NCI-H128 (cell line): ENCODE measurements at regions not wholly inside any gene's neighbourhood (a gene's known extent, or its start where the extent isn't known, plus 50 kb on each side); places are given as distances from the start of the nearest gene placed in this dataset.
"Not testable (repeated sequence)": the region's sequence is repeated elsewhere in the genome, so short reads cannot be mapped to it uniquely, and the experiment has no call there.

Experiments
- DNase-seq: peaks from one replicate; lab custom pipeline; 2025; ENCODE audit not compliant: unreplicated experiment; lab: John Stamatoyannopoulos, UW

DNA sequence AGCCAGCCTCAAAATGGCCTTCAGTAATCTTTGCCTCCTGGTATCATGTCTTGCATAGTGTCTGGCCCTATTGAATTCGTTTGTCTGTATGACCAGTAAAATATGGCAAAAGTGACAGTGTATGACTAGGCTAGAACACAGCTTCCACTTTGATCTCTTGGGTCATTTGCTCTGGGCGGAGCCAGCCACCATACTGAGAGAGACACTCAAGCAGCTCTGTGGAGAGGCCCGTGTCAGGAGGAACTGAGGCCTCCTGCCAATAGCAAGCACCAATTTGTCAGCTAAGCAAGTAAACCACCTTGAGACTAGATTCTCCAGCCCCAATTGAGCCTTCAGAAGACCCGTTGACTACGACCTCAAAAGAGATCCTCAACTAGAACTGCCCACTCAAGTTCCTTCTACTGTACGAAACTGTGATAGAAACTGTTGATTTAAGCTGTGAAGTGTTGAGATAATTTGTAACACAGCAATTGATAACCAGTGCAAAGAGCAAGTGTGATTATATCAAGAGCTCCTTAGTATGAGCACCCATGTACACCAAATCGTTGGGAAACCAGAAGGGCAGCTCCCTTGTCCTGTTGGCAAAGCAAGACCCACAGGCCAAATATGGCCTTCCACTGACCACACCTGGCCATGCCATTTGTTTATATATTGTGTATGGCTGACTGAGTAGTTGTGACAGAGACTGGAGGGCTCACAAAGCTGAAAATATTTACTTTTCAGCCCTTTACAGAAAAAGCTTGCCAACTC, 52.7 kb upstream of the SERBP1 start:
- DNase-seq = no peak

DNA sequence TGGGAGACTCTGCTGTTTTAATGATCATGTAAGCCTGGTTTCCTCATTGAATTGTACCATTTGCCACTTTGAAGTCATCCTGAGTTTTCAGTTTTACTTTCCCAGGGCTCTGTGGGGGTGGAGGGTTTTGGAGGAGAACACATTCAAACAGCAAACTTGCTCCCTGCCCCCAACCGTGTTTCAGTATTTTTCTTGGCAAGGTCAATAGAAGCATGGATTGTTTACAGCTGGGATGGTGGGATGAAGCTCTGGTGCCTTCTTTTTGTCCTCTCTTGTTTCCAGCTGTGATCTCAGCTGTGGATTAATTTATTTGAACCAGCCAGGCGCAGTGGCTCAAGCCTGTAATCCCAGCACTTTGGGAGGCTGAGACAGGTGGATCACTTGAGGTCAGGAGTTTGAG, 54.3 kb upstream of the SERBP1 start:
- DNase-seq = no peak

DNA sequence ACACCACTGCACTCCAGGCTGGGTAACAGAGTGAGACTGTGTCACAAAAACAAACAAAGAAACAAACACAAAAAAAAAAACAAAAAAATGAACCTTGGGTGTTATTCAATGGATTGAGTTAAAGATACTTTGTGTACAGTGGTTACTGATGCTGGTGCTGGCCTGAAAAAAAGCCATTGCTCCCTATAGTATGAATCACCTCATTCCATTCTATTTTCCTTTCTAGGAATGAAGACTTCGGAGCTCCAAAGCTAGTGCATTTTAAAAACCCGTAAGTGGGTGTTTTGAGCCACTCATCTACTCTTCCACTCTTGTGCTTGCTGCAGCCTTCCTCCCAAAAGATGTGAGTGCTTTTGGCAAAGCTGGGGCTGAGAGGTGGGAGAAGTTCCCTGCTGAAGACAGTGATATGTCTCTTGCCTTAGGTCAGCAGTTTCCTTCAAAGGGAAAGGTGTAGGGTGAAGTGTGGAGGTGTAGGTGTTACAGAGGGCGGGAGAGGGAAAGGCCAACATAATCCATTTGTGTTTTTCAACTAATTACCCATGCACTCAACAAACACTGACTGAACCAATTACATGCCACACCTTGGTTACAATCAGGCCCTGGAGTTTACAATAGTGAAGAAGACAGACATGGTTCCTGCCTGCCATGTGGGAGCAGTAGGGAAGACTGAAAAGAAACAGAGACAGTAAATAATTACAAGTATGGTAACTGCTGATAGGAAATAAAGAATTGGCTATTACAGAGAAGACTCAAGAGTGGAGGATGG, 55.0 kb upstream of the SERBP1 start:
- DNase-seq = no peak

DNA sequence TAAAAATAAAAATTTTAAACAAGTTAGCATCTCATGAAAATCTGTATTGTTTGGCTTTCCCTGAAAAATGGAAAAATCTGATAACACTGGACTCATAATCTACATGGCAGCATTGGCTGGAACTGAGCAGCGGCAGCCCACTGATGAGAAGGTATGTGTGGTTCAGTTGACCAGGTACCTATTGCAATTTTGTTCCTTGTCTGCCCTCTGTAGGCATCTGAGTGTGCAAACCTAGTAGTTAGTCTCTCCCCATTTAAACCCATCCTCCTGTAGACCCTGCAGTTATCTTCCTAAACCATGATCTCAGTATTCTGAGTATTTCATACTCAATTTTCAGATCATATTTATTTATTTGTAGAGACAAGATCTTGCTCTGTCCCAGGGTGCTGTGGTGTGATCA, 59.4 kb upstream of the SERBP1 start:
- no peak for DNase-seq

DNA sequence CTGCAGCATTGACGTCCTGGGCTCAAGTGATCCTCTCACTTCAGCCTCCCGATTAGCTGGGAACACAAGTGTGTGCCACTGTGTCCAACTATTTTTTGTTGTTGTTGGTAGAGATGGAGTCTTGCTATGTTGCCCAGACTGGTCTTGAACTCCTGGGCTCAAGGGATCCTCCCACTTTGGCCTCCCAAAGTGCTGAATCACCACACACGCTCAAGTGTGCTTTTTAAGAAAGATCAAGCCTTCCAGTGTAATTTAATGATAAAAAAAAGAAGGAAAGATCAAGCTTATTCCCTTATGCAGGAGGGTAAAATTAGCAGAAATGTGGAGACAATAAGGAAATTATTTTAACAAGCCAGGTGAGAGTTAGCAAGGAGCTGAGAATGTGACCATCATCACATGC, 61.1 kb upstream of the SERBP1 start:
- no peak for DNase-seq

DNA sequence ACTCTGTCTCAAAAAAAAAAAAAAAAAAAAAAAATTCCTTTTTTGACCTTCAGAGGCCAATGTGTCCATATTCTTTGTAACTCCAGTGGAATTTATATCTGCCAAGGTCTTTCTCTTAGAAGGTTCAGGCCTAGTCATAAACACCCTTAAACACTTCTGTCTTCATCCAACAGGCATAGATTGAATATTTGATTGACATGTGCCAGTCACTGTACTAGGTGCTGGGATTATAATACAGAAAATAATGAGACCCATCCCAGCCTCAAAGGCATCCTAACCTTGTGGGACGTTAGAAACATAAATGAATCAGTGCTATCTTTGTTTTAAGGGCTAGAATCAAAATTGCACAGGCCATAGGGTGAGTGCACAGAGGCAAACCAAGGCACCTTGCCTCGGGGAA, 62.9 kb upstream of the SERBP1 start:
- no peak for DNase-seq

DNA sequence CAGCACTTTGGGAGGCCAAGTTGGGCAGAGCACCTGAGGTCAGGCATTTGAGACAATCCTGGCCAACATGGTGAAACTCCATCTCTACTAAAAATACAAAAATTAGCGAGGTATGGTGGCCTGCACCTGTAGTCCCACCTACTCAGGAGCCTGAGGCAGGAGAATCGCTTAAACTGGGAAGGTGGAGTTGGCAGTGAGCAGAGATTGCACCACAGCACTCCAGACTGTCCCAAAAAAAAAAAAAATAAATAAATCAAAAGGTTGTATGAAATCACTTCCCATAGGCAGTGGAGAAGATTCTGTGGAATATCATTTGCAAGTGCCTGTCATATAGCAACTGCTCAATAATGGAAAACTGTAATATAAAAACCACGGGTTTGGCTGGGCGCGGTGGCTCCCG, 65.1 kb upstream of the SERBP1 start:
- no peak for DNase-seq

DNA sequence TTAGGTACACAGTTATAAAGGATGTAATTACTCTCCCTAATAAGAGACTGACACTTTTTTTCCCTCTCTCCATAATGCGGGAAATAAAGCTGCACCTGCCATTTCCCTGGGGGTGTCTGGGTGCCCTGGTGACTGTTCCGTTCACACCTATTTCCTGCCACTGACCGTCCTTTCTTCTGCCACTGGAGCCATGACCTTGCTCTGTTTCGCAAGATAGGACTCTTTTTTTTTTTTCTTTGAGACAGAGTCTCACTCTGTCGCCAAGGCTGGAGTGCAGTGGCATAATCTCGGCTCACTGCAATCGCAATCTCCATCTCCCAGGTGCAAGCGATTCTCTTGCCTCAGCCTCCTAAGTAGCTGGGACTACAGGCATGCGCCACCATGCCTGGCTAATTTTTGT, 66.1 kb upstream of the SERBP1 start:
- DNase-seq = no peak

DNA sequence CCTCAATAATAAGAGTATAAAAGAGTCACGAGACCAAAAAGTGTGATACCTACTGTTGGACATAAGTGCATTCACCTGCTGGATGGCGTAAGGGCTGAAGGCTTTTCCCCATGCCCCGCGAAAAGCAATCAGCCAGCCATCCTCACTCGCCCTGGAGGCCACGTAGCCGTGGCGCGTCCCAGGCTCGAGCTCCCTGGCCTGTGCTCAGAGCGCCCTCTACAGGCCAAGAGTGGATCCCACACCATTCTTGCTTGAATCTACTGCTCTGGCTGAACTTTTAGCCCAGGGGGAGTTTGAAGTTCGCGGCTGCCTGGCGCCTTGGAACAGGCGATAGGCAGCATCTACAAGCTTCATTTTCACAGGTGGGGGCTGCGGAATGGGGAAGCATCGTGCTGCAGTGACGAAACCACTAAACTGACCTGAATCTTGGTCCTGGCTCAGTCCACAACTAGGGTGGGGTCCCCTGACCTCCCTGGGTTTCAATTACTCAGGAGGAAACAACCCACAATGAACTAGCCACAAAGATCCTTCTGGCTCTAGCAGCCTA, 70.3 kb upstream of the SERBP1 start:
- peak; percentile 89 for DNase-seq

DNA sequence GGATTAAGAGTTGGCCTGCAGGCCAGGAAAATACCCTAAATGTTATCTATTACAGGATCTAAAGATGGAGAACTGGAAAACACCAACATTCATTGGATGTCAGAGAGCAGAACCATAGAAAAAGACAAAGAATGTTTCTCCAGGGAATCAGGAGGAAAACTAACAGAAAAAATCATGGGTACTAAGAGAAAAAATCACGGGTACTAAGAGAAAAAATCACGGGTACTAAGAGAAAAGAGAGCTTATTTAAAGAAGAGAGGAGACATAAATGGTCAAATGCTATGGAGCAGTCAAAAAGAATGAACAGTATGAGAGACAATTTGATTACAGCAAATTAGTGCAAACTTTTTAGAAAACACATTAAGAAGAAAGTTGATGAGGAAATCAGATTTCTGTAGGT, 73.8 kb upstream of the SERBP1 start:
- DNase-seq = no peak

DNA sequence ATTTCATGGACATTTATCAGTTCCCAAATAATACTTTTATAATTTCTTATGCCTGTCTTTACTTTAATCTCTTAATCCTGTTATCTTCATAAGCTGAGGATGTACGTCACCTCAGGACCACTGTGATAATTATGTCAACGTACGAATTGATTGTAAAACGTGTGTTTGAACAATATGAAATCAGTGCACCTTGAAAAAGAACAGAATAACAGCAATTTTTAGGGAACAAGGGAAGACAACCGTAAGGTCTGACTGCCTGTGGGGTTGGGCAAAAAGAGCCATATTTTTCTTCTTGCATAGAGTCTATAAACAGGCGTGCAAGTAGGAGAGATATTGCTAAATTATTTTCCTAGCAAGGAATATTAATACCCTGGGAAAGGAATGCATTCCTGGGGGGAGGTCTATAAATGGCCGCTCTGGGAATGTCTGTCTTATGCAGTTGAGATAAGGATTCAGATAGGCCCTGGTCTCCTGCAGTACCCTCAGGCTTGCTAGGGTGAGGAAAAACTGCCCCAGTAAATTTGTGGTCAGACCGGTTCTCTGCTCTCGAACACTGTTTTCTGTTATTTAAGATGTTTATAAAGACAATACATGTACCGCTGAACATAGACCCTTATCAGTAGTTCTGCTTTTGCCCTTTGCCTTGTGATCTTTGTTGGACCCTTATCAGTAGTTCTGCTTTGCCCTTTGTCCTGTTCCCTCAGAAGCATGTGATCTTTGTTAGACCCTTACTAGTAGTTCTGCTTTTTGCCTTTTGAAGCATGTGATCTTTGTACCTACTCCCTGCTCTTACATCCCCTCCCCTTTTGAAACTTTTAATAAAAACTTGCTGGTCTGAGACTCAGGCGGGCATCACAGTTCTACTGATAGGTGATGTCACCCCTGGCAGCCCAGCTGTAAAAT, 83.4 kb upstream of the SERBP1 start:
- DNase-seq = not testable (repeated sequence)

DNA sequence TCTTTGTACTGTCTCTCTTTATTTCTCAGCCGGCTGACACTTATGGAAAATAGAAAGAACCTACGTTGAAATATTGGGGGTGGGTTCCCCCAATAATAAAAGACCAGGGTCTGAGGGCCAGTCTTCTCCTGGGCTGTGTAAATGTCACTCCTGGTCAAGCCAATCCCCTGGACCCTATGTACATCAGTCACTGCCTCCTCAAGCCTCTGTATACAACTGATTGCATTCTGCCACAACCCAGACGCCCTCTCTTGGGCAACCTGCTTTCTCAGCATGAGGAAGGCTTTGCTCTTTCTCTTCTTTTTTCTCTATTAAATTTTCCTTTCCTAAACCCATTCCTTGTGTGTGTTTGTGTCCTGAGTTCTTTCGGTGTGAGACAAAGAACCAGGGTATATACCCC, 84.1 kb upstream of the SERBP1 start:
- no peak for DNase-seq

DNA sequence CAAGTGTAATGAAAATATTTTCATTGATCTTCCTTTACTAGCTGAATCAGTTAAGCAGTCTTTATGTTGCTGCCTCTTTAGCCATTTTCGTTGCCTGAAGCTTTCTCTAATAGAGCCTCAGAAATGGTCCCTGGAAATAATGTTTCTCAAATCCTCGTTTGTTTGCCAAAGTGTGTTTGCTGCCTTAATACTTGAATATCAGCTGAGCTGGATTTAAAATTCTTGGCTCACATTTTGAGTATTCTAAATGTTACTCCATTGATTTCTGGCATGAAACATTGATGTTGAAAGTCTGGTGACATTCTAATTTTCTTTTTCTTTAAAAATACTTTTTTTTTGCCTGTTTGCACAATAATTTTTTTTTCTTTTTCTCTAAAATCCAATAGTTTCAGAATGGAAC, 84.6 kb upstream of the SERBP1 start:
- DNase-seq = no peak

DNA sequence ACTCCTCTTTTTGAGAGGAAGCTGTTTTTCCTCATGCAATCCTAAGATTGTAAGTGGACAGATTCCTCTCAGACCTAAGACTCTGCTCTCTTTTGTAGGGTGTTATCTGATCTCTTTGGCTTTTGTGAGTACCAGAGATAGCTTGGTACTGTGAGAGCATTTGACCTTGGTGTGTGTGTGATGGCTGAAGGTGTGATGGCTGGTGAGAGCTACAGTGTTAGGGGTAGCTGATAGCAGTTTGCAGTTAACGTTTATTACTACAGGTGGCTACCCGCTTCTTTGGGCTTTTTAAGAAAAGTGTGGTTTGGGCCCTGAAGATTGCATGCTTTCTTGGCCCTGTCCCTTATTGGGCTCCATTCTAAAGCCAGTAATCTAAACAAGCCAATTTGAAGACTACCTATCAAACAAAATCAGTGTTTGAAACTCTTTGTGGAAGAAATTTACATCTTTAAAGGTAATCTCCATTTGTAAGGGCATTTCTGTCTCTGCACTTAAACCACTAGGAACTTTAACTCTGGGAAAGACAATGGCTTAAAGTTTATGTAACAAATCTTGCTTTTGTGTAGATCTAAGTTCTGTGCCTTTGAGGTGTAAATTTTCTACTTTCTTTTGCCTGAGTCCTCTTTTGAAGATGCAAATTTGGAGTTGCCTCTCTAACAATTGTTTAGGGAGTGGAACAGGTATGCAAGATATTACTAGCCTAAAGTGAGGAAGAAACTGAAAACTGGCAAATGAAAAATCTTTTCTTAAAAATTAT, 85.3 kb upstream of the SERBP1 start:
- no peak for DNase-seq

DNA sequence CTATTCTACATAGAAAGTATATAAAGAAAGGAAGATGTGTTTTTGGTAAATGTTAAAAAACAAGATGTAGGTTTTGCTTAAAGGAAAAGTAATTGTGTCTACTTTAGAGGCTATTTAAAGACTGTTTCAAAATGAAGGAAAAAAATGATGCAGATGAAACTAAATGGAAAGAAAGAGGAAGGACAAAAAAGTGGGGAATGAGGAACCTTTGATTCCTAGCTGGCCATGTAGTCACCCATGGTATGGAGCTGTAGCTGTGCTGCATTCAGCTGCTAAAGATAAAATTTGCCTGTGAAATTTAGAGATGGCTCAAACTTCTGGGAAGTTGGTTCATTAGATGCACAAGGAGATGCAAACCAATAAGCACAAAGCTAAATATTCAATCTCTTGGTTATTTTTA, 86.8 kb upstream of the SERBP1 start:
- no peak for DNase-seq

DNA sequence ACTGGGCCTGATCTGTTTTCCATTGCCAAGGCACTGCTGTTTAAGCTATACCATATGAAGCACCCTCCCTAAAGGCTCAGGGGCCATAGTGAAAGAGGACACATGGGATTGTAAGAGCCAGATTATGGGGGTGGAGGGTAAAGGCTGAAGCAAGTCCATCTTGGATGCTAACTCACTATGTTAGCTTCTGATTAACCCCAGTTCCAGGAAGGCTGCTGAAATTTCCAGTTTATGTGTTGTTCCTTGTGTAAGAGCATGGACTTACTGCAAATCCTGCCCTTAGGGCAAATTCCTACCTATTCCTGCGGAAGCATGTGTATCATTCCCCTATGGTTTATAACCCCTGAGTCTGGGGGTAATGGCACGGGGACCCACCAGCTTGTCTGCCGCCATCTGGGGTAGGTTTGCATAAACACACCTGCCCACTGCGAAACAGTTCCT, 91.8 kb upstream of the SERBP1 start:
- no peak for DNase-seq

DNA sequence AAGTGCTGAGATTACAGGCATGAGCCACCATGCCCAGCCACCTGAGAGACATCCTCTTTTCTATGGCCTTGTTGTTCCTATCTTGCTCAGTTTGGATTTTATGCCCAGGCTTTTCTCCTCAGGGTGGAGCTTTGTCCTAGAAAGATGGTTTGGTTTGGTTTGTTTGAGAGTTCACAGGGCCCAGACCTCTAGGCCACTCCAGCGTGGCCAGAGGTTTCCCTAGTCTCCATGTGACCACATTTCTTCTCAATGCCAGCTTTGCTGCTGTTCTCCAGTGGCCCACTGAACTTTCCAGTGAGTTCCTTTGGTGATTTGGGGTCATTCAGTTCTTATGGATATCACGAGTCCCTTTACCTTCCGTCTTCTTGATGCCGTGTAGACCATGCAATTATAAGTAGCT, 92.6 kb upstream of the SERBP1 start:
- no peak for DNase-seq

DNA sequence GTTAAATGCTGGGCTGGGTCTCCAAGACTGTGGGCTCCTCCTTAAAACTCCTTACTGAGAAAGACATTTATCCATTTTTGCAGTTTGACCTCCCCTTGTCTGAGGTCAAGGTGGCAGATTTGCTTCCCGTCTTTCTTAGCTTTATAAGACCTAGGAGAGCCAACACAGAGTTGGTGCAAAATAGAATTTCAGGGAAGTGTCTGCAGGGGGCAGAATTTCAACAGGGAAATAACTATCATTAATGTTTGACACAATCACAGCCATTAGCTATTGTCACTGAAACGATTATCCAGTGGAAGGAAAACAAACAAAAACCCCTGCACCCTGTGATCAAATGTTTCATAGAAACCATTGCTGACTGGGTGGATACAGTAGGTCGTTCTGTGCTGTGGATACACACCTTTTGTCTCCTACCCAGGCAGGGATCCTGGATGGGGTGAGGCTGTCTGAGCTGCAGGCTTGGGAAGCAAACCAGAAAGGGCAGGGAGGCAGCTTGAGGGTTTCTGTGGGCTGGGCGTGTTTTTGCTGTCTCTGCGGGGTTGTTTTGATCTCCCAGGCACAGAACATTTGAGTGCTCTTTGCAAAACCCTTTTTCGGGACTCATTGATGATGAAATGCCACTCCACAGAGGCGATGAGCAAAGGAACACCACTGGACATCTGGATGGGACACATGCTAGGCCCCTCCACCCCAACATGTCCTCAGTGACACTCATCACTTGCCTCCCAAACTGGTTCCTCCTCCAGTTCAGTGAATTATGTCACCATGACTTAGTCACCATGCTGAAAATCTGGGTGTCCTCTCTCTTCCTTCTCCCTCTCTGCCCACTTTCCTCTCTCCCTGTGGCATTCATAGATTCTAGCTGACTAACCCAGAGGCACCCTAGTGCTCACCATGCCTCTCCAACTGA, 94.2 kb upstream of the SERBP1 start:
- no peak for DNase-seq

DNA sequence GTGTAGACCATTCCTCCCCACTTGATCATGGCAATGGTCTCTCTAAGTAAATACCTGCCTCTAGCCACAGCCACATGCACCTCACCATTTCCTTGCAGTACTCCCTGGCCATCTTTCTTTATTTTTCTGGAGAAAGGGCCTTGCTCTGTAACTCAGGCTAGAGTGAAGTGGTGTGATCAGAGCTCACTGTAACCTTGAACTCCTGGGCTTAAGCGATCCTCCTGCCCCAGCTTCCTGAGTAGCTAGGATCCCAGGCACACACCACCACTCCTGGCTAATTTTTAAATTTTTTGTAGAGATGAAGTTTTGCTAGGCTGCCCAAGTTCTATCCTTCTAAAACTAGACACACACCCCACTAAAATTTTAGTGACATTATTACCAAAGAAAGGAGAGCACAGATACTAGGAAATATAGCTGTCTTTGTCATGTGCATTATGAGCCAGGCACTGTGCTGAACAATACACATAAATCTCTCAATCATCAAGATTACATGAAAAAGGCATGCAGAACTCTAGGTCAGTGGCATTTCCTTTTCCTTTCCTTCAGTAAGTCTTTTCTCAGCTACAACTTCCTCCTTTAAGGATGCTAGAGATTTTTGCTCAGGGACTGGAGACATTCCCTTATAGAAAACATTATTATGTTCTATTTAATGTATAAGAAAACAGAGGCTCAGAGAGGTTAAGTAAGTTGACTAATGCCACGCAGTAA, 95.0 kb upstream of the SERBP1 start:
- DNase-seq = no peak
